ENCODE measurements at regions not wholly inside any gene's neighbourhood (a gene's known extent, or its start where the extent isn't known, plus 50 kb on each side); places are given as distances from the start of the nearest gene placed in this dataset.
A peak's percentile ranks its signal among the peaks of the same experiment; 100 is the strongest.

GRCh38 chr2:181122601-181123000, 142.2 kb downstream of the UBE2E3 start:
- Mint-ChIP-seq H3K4me3 (no peak overlapping the region), H3K36me3 (ENCODE audit: low read depth) (no peaks in the 10 kb centered on the region), H3K9me3 (no peaks in the 10 kb centered on the region), H3K4me1 (peaks cover 8% of the 10 kb centered on the region), H3K27ac (no peak overlapping the region), H3K27me3 (no peaks in the 10 kb centered on the region)
- ChIA-PET CTCF (no interaction called here), POLR2A (no interaction called here)
- intact Hi-C loops (cut with micrococcal nuclease), result loop anchor here (5.0 kb wide), 1 partner anchor 55 kb away; no protein-coding TSS in a partner anchor
- ATAC-seq (ENCODE audit: low read depth), result no peak
- no peak for DNase-seq
- TF ChIP-seq CTCF (IDR thresholded peaks at IDR 0.05), result no peak

- no peaks in the 10 kb centered on the region for H3K27me3 Mint-ChIP-seq
- intact Hi-C loops (cut with micrococcal nuclease), result loop anchor here (5.0 kb wide), 1 partner anchor 53 kb away; no protein-coding TSS in a partner anchor
- H3K4me3 Mint-ChIP-seq, result no peak overlapping the region
- DNase-seq (no peak), ATAC-seq (ENCODE audit: low read depth) (peak; percentile 80)
- ChIA-PET CTCF (no interaction called here), POLR2A (no interaction called here)
- peak overlapping the region; percentile 33 for H3K27ac Mint-ChIP-seq
- TF ChIP-seq CTCF (IDR thresholded peaks at IDR 0.05), result no peak
- no peaks in the 10 kb centered on the region for H3K36me3 Mint-ChIP-seq (ENCODE audit: low read depth)
- peaks cover 8% of the 10 kb centered on the region for H3K4me1 Mint-ChIP-seq
- no peaks in the 10 kb centered on the region for H3K9me3 Mint-ChIP-seq
These were observed 143.4 kb downstream of the UBE2E3 start for GRCh38 chr2:181123798-181124231.

- no peak for TF ChIP-seq CTCF (IDR thresholded peaks at IDR 0.05)
- ChIA-PET POLR2A (no interaction called here), CTCF (no interaction called here)
- intact Hi-C loops (cut with micrococcal nuclease), result loop anchor here (5.0 kb wide), 1 partner anchor 53 kb away; no protein-coding TSS in a partner anchor
- ATAC-seq (ENCODE audit: low read depth) (no peak), DNase-seq (no peak)
- peaks cover 8% of the 10 kb centered on the region for H3K4me1 Mint-ChIP-seq
- no peak overlapping the region for H3K4me3 Mint-ChIP-seq
- no peak overlapping the region for H3K27ac Mint-ChIP-seq
- H3K36me3 Mint-ChIP-seq (ENCODE audit: low read depth), result no peaks in the 10 kb centered on the region
- no peaks in the 10 kb centered on the region for H3K9me3 Mint-ChIP-seq
- H3K27me3 Mint-ChIP-seq, result no peaks in the 10 kb centered on the region
These were observed 144.1 kb downstream of the UBE2E3 start for GRCh38 chr2:181124497-181124896.

GRCh38 chr2:181125359-181125758, 145.0 kb downstream of the UBE2E3 start:
- intact Hi-C loops (cut with micrococcal nuclease), result no loop called here
- Mint-ChIP-seq H3K27ac (no peak overlapping the region), H3K9me3 (no peaks in the 10 kb centered on the region), H3K36me3 (ENCODE audit: low read depth) (no peaks in the 10 kb centered on the region), H3K4me1 (peaks cover 8% of the 10 kb centered on the region), H3K27me3 (no peaks in the 10 kb centered on the region), H3K4me3 (no peak overlapping the region)
- ATAC-seq (ENCODE audit: low read depth) (no peak), DNase-seq (no peak)
- TF ChIP-seq CTCF (IDR thresholded peaks at IDR 0.05), result no peak
- POLR2A ChIA-PET, result no interaction called here
- CTCF ChIA-PET, result no interaction called here

- H3K36me3 Mint-ChIP-seq (ENCODE audit: low read depth), result no peaks in the 10 kb centered on the region
- H3K9me3 Mint-ChIP-seq, result no peaks in the 10 kb centered on the region
- no peaks in the 10 kb centered on the region for H3K27me3 Mint-ChIP-seq
- H3K4me3 Mint-ChIP-seq, result no peak overlapping the region
- ATAC-seq (ENCODE audit: low read depth) (no peak), DNase-seq (no peak)
- peaks cover 8% of the 10 kb centered on the region for H3K4me1 Mint-ChIP-seq
- ChIA-PET POLR2A (no interaction called here), CTCF (no interaction called here)
- TF ChIP-seq CTCF (IDR thresholded peaks at IDR 0.05), result no peak
- intact Hi-C loops (cut with micrococcal nuclease), result no loop called here
- no peak overlapping the region for H3K27ac Mint-ChIP-seq
These were observed 146.0 kb downstream of the UBE2E3 start for GRCh38 chr2:181126311-181126868.
